ENCODE measurements at regions not wholly inside any gene's neighbourhood (a gene's known extent, or its start where the extent isn't known, plus 50 kb on each side); places are given as distances from the start of the nearest gene placed in this dataset.

- H3K79me2 ChIP-seq (ENCODE audit: low read length), result no peaks in the 10 kb centered on the region
- H3K27me3 ChIP-seq (ENCODE audit: low read depth, low read length), result peaks cover 8% of the 10 kb centered on the region; the same call in 1 of the 2 replicates
- no peak overlapping the region for H3K9ac ChIP-seq (ENCODE audit: low read length)
- no peak for TF ChIP-seq CTCF (IDR thresholded peaks at IDR 0.05; ENCODE audit: low read depth, low read length)
- TF ChIP-seq EZH2phosphoT487 (IDR thresholded peaks at IDR 0.05; ENCODE audit: low read depth), result no peak
- H3K9me3 ChIP-seq (ENCODE audit: insufficient read depth, low read length), result no peaks in the 10 kb centered on the region
- no peaks in the 10 kb centered on the region for H4K20me1 ChIP-seq (ENCODE audit: insufficient read depth, low read length)
- no peak overlapping the region for H3K27ac ChIP-seq (ENCODE audit: low read length)
- H2AFZ ChIP-seq (ENCODE audit: low read depth, low read length), result no peak overlapping the region
- H3K36me3 ChIP-seq (replicated peaks; ENCODE audit: low read depth, low read length), result no peaks in the 10 kb centered on the region
- no peak overlapping the region for H3K4me2 ChIP-seq (ENCODE audit: low read length)
- H3K4me1 ChIP-seq (ENCODE audit: low read length), result no peaks in the 10 kb centered on the region
- no peak overlapping the region for H3K4me3 ChIP-seq (ENCODE audit: low read length)
Measured at GRCh38 chr17:77381185-77381700, 240.5 kb downstream of the SEC14L1 start.

- Histone ChIP-seq H3K4me2 (ENCODE audit: low read length) (no peak overlapping the region), H3K9ac (ENCODE audit: low read length) (no peak overlapping the region), H4K20me1 (ENCODE audit: insufficient read depth, low read length) (no peaks in the 10 kb centered on the region), H3K9me3 (ENCODE audit: insufficient read depth, low read length) (no peaks in the 10 kb centered on the region), H3K36me3 (replicated peaks; ENCODE audit: low read depth, low read length) (no peaks in the 10 kb centered on the region), H3K4me1 (ENCODE audit: low read length) (no peaks in the 10 kb centered on the region), H3K79me2 (ENCODE audit: low read length) (no peaks in the 10 kb centered on the region), H3K27ac (ENCODE audit: low read length) (no peak overlapping the region), H2AFZ (ENCODE audit: low read depth, low read length) (no peak overlapping the region), H3K27me3 (ENCODE audit: low read depth, low read length) (peaks cover 8% of the 10 kb centered on the region), H3K4me3 (ENCODE audit: low read length) (no peak overlapping the region)
- TF ChIP-seq EZH2phosphoT487 (IDR thresholded peaks at IDR 0.05; ENCODE audit: low read depth) (no peak), CTCF (IDR thresholded peaks at IDR 0.05; ENCODE audit: low read depth, low read length) (no peak)
Measured at GRCh38 chr17:77381731-77382130, 241.0 kb downstream of the SEC14L1 start.

GRCh38 chr17:77382356-77382911 lies 241.7 kb downstream of the SEC14L1 start:
- Histone ChIP-seq H2AFZ (ENCODE audit: low read depth, low read length) (no peak overlapping the region), H3K9me3 (ENCODE audit: insufficient read depth, low read length) (no peaks in the 10 kb centered on the region), H3K4me2 (ENCODE audit: low read length) (no peak overlapping the region), H3K27me3 (ENCODE audit: low read depth, low read length) (peaks cover 8% of the 10 kb centered on the region), H4K20me1 (ENCODE audit: insufficient read depth, low read length) (no peaks in the 10 kb centered on the region), H3K4me3 (ENCODE audit: low read length) (no peak overlapping the region), H3K79me2 (ENCODE audit: low read length) (no peaks in the 10 kb centered on the region), H3K9ac (ENCODE audit: low read length) (no peak overlapping the region), H3K4me1 (ENCODE audit: low read length) (no peaks in the 10 kb centered on the region), H3K36me3 (replicated peaks; ENCODE audit: low read depth, low read length) (no peaks in the 10 kb centered on the region), H3K27ac (ENCODE audit: low read length) (no peak overlapping the region)
- TF ChIP-seq EZH2phosphoT487 (IDR thresholded peaks at IDR 0.05; ENCODE audit: low read depth), result no peak
- TF ChIP-seq CTCF (IDR thresholded peaks at IDR 0.05; ENCODE audit: low read depth, low read length), result no peak

GRCh38 chr17:77382966-77383612 lies 242.3 kb downstream of the SEC14L1 start:
- H4K20me1 ChIP-seq (ENCODE audit: insufficient read depth, low read length), result no peaks in the 10 kb centered on the region
- H3K4me1 ChIP-seq (ENCODE audit: low read length), result no peaks in the 10 kb centered on the region
- H3K4me3 ChIP-seq (ENCODE audit: low read length), result no peak overlapping the region
- H2AFZ ChIP-seq (ENCODE audit: low read depth, low read length), result no peak overlapping the region
- TF ChIP-seq EZH2phosphoT487 (IDR thresholded peaks at IDR 0.05; ENCODE audit: low read depth) (no peak), CTCF (IDR thresholded peaks at IDR 0.05; ENCODE audit: low read depth, low read length) (no peak)
- H3K27ac ChIP-seq (ENCODE audit: low read length), result no peak overlapping the region
- no peaks in the 10 kb centered on the region for H3K79me2 ChIP-seq (ENCODE audit: low read length)
- H3K27me3 ChIP-seq (ENCODE audit: low read depth, low read length), result peaks cover 8% of the 10 kb centered on the region
- no peaks in the 10 kb centered on the region for H3K9me3 ChIP-seq (ENCODE audit: insufficient read depth, low read length)
- H3K9ac ChIP-seq (ENCODE audit: low read length), result no peak overlapping the region
- no peak overlapping the region for H3K4me2 ChIP-seq (ENCODE audit: low read length)
- H3K36me3 ChIP-seq (replicated peaks; ENCODE audit: low read depth, low read length), result no peaks in the 10 kb centered on the region

Data from OCI-LY3 (cell line).